GM21723 (cell line): ENCODE measurements at regions not wholly inside any gene's neighbourhood (a gene's known extent, or its start where the extent isn't known, plus 50 kb on each side); places are given as distances from the start of the nearest gene placed in this dataset.

ENCODE experiments used
- ATAC-seq: cut with Tn5 transposase; IDR thresholded peaks from one replicate; pipeline ENCODE4 v1.9.1; 2021; ENCODE audit warnings: mild to moderate bottlenecking, moderate library complexity; ENCODE audit not compliant: unreplicated experiment

DNA sequence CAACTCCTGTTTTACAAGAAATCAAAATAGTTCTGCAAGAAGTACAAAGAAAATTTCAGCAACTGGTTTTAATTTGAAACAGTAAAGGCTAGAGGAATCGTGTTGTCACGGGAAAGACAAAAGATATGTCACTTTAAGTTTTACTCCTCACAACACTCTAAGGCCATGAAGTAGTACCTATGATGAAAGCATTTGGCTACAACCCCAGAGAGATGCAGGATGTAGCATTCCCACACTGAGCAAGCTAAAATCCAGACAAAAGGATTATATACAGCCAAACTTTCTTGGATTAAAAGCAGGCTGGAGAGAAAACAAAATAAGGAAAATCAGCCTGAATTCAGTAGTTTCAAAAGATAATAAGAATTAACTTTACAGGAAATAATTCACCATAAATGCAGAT is 245.5 kb upstream of the STEAP1 start:
- no peak for ATAC-seq

DNA sequence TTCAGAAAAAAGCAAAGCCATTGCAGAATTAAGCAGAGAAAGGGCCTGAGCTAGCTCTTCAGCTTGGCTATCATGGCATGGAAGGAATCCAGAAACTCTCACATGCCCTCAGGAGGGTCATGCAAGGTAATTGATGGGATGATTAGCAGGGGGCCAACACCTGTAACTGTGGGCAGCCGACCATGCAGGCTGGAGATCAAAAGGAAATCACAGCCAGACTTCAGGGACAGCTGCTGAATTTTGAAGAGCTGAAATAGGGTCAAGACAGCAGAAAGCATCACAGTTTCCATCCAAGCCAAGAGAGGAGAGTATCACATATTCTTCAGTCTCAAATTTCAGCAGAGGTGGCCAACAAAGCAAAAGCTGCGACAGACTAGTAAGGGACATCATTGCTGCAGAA is 239.6 kb upstream of the STEAP1 start:
- no peak for ATAC-seq

DNA sequence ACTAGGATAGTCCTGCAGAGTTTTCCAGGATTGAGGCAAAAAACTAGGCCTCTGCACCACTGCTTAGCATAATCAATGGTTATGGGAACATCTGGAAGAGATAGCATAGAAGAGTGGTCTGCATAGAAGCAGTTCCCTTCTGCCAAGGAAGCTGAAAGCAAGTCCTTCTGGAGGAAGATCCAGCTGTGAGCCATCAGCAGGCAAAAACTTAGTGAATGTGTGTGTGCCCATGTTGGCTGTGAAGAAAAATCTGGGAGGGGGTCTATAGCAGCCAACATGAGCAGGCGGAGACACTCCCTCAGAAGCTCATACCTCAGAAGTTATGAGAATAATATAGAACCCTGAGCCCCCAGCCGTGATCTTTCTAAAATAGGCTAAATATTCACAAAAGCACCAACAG is 228.1 kb upstream of the STEAP1 start:
- ATAC-seq = no peak

DNA sequence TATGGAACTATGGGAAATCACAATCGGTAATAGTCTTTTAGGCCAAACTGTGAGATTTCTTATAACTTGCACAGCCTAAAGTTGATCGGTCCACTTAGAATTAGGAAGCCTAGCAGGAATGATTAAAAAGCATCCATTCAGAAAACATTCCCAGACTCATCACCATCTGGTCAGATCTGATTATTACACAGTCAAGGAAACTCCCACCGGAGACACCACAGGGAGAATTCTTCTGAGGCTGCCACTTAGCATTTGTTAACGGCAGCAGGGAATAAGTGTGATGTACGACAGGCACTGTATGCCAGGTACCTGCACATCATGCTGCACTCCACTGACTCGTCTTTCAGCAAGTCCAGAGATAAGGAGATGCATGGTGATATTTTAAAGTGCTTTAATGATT is 227.6 kb upstream of the STEAP1 start:
- no peak for ATAC-seq

DNA sequence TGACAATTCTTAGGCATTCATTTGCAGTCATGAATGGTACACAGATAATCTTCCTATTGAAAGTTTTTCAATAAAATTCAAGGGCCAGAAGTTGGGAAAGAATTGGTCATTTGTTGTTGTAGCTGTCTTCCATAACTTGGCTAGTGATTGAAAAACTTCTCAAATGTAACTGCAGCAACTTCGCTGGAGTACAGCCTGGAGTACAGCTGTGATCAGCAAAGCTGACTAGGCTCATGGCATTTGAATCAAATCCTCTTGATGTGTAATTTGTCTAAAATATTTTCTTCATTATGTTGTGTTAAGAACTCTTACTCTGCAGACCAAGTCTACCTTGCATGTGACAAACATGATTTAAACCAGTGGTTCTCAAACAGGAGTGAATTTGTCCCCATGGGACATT is 226.5 kb upstream of the STEAP1 start:
- ATAC-seq = no peak

DNA sequence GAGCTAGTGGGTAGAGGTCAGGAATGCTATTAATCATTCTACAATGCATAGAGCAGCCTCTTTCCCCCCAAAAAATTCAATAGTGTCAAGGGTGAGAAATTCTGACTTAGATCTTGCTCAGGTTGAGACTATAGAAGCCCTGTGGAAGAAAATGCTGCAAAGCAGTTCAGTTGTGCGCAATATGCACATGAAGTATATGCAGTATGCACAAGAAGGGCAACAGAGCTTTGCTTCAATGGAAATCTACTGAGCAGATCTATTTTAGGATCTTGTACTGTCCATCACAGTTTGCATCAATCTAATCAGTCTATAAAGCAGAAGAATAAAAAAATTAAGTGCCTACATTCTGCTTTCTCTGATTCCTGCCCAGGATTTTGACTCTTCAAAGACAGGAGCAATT is 225.8 kb upstream of the STEAP1 start:
- no peak for ATAC-seq

DNA sequence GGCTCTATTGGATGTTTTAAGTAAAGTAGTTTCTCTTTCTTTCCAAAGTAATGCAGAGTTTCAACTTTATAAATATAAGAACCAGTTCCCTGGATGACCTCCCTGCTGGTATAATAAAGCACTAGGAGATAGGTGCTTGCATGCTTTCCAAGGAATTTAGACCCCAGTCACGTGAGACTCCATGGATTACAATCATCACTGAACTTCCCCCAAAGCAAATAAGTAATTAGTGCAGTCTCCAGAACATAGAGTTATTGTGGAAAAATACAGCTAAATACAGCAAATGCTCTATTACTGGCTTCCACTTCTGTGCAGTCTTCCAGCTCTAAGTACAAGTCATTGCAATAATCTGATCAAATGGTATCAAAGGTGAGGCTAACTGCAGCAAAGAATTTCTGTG is 220.2 kb upstream of the STEAP1 start:
- no peak for ATAC-seq

DNA sequence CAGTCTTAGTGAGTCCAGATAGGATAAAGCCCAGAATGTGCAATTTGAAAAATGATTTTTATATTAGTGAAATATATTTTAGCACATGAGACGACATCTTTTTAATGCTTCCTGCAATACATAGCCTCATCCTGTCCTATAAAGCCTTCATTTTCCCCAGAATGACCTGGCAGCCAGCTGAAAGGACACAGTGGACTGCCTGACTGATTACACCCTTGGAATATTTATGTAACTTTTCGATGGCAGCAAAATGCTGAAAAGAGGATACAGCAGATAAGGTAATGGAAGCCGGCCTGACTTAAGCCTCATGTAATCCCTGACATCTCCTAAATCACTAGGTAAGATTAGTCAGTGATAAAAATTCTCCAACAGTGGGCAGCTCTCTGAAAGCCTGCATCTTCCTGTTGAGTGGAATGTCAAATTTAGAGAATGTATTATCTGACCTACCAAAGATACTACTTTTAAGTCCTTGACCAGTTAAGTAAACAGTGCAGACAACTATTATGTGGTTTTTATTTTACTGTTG is 210.7 kb upstream of the STEAP1 start:
- ATAC-seq = no peak

DNA sequence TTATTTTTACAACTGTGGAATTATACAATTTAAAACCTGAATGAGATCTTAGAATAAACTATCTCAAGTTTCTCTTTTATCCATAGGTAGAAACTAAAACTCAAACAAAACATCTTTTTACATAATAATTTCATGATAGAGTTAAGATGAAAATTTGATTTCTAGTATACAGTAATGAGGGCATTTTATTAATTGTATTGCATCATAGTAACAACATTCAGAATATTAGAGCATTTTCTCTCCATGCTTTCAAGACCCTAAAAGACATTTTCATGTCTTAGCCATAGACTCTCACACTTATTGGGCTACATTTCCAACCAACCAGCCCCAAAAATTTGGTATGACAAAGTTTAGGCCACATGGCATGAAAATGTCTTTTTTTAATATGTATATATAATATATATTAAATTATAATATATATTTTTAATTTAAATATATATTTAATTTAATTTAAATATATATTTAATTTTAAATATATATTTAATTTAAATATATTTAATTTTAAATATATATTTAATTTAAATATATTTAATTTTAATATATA is 195.7 kb upstream of the STEAP1 start:
- no peak for ATAC-seq

DNA sequence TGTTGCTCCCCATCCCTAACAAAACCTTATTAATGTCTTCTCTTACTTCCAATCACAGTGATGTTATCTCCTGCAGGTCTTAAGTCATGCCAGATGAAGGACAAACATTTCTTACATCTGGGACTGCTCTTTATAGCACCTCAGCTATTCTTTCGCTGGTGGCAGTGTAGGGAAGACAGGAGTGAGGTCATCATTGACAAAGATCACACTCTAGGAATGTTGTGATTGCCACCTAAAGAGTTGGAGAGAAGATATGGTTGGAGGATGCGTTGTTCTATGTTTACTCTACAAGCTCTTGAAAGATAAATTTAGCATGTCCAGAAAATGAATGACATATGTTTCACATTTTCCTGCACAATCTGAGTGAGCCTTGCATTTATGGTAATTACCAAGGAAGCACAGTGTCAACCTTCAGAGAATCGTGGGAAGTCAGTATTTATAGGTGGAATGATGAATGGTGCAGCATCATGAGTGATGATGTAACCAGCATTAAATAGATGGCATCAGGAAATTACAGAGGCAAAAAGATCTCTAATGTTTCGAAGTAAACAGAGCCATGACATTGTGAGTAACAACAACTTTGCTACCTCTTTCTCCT is 188.1 kb upstream of the STEAP1 start:
- ATAC-seq = no peak

DNA sequence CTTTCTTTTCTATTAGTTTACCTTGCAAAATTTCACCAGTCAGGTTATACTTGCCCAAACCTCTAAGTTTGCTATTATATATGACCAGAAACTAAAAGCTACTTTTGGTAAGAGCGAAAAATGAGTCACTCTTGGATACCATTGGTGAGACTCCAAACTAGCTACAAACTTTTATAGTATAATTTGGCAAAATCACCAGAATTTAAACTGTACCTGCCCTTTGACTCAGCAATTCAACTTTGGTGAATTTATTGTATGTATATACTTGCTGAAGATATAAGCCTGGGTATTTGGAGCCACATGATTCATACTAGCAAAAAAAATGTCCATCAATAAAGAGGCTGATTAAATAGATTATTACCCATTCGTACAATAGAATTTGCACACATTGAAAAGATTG is 178.7 kb upstream of the STEAP1 start:
- ATAC-seq = no peak

DNA sequence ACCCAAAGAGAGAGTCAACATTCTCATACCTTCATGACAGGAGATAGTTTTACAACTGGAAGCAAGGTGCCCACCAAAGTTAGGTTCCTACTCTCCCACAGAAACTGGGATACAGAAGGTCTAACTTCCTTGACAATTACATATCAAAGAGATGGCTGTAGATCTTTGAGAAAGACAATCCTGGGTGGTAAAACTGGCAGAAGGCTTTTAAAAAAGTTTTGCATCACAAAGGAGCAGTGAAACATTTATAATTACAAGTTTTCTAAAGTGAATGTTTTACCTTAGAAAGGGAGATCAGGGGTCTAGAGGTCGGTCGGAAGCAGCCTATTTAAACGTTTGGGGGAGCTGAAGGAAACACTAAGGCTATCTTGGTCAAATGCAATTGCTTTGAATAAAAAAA is 166.6 kb upstream of the STEAP1 start:
- no peak for ATAC-seq

DNA sequence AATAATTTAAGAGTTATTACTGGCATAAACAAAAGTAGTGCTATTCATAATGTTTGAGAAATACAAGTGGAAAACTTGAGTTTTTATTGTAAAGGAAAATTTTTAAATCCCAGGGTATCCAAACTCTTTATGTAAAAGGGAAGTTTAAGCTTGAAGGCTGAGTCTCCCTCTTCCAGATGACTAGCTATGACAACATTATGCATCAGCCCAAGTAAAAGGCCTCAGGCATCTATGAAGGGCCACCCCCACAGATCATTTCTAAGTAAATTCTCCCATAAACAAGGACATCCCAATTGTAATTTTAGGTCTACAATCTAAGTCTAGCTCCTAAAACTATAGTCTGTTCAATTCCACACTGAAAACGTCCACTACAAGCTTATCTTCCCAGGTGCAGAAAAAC is 166.2 kb upstream of the STEAP1 start:
- ATAC-seq = no peak

DNA sequence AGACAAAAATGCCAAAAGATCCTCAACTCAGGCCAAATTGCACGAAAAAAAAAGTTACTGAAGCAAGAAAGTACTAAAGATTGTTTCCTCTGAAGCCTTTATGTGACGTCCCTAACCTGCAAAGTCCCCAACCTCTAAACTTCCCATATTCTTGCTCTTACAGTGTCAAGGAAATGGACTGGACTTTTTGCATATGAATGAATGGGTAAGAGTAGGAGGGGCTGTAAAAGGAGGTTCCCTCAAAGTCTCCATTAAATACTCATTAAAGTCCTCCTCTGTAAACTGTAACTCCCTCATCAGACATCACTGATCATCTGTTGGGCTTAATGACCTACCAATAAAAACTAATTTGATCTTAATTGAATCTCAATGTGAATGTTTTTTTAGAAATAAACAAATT is 164.8 kb upstream of the STEAP1 start:
- ATAC-seq = no peak

DNA sequence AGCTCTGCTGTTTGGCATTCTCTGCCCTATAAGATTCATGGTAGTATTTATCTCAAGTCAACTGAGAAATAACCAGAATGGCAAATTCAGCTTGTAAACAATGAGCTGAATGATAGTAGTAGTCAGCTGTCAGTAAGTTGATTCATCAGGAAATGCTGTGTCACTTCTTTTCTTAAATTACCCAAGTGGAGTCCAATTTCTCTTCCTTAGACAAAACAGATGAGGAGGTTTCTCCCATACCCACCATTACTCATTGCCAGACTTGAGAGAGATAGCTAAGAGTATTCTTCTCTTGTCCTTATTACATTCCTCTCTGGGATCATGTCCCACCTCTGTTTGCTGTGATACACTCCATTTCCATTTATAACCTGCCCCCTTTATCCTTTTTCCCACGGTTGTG is 159.8 kb upstream of the STEAP1 start:
- ATAC-seq = no peak

DNA sequence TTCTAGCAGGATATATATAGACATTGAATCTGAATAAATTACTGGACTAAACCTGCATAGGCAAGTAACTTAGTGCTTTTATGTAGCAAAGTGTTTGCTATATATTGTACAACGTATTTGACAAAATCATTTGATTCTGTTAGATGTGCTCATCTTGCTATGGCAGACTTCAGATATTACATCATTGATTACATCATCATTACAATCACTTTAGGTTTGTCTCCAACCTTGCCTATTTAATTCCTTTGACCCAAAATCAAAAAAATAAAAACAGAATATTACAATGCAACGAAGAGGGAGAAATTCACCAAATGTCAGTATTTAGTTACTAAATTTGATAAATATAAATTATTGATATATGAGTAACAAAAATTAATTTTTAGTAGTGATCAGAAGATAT is 155.7 kb upstream of the STEAP1 start:
- ATAC-seq = no peak

DNA sequence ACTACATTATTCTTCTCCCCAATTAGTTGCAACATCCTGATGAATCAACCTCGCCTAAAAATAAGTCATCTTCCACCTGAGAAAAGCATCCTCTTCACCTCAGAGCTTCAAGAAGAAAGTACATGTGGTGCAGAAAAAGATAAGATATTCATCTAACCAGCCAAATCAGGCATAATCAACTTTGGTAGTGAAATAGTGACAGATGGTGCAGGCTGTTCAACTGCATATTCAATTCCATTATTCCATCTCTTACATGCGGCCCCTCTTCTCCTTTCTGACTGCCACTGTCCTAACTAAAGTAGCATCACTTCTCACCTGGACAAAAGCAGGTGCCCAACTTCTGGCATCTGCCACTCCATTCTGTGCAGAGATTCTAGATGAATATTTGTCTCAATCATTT is 148.4 kb upstream of the STEAP1 start:
- ATAC-seq = no peak

DNA sequence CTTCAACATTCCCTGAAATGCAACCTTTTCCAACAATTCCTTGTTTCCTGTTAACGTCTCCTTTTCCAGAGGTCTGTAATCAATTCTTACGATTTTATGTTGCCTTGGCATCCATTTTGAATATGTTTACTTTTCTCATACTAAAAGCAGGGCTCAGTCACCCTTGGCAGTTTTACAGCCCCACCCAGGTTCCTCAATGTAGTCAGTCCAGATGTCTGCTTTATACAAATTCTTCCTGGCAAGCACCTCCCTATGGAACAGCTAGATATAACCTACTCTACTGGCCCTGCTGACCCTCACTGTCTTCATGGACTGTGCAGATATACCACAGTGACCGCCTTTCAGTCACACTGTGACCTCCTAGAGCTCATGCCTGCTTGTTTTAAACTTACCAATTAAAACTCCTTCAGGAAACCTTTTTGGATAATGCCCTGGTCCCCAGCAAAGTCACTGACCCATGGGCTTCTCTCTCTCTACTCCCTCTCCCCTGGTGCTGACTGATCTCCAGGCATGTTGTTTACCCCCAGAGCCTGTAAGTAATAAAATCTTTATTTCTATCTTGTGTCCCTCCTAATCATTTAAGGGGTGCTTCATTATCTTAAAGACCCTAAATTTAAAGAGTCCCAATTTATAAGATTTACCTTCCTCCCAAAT is 147.1 kb upstream of the STEAP1 start:
- ATAC-seq = no peak

DNA sequence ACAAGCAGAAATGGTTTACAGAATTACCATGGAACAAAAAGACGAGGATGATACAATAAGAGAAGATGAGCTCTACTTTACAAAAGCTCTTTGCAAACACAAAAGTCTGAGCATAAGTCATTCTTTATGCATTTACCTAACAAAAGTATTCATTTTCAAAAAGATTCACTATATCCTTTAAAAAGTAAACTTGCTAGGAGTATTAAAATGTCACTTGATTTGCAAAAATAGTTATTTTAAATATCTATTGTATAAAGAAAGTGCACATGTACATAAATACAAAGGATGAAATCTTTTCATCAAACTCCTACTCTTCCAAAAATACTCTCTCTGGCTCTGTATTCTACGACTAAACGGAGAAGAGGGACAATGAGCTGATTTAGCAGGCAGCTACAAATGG is 146.4 kb upstream of the STEAP1 start:
- ATAC-seq = no peak

DNA sequence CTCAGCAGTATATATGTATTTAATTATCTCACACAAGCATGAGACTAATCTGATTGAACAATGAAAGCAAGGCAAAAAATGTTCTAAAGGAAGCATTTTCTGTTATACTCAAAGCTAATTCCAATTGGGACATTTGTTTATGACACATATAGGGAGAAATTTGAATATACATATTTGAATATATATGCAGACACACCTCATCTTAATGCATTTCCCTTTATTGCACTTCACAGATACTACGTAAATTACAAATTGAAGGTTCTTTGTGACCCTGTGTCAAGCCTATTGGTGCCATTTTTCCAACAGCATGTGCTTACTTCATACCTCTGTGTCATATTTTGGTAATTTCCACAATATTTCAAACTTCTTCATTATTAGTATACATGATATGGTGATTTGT is 132.1 kb upstream of the STEAP1 start:
- no peak for ATAC-seq

DNA sequence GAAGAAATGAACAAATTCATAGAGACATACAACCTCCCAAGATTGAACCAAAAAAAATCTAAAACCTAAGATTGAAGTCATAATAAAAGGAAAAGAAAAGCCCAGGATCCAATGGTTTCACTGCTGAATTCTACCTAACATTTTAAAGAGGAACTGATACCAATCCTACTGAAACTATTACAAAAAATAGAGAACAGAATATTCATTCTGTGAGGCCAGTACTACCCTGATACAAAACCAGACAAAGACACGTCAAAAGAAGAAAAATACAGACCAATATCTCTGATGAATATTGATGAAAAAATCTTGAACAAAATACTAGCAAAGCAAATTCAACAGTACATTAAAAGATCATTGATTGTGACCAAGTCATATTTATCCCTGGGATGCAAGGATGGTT is 128.5 kb upstream of the STEAP1 start:
- no peak for ATAC-seq

DNA sequence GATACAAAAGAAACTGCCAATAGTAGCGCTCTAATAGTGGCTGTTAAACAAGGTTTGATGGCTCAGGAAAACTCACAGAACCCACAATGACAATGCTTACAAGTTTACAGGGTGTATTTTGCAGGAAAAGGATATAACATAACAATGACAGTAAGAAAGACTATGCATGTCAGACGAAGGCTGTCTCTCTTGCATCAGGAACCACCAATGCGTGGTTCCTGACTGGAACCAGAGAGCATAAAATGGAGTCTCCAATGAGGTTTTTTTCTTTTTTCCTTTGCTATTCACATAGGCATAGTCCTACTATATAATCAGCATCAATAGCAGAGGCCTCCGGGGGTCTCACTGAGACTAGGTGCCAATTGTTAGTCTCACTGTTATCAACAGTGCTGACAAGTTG is 120.4 kb upstream of the STEAP1 start:
- ATAC-seq = no peak

DNA sequence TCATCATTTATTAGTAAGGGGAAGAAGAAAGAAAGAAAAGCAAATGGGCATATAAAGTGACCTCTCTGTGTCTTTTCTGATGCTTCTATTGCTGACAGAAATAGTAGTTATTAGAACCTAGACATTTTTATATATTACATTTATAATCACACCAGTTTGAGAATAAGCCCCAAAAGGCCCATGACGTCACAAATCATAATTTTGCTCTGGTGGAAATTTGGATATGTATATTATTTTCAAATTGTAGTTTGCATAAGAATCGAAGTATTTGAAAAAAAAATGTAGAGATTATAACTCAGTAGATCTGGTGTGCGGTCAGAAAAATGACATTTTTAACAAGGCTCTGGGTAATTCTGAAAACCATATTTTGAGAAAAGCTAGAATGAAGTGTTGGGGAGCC is 101.2 kb upstream of the STEAP1 start:
- ATAC-seq = no peak
